GM23248 (cell line): ENCODE measurements at regions not wholly inside any gene's neighbourhood (a gene's known extent, or its start where the extent isn't known, plus 50 kb on each side); places are given as distances from the start of the nearest gene placed in this dataset.

Source experiments
- EZH2 ChIP-seq: fragments of 200-600 bp; sonication (generic); IDR thresholded peaks from 2 replicates; pipeline ENCODE4 v1.6.1; 2018; ENCODE audit warnings: antibody characterized with exemption, mild to moderate bottlenecking; ENCODE audit not compliant: insufficient read depth, poor library complexity, severe bottlenecking
- EZH2phosphoT487 ChIP-seq: fragments of 200-600 bp; sonication (generic); IDR thresholded peaks from 2 replicates; pipeline ENCODE4 v1.6.1; 2018; ENCODE audit warnings: antibody characterized with exemption, moderate library complexity, mild to moderate bottlenecking, low read depth; ENCODE audit not compliant: insufficient read depth

DNA sequence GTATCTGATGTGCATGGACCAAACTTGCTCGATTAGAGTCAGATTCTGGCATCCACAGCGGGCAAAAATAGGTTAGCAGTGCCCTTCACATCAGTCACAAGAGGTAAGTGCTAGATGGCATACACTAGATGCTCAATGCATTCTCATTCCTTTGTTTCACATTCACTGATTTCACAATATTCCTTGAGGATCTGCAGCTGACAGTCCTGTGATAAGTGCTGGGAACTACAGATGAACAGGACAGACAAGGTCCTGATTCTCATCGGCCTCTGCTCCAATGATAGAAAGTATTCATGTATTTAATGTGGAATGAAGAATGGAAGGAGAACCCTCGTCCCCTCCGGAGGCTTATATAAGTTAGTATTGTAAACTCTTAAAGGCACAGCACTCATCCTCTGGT lies 96.8 kb upstream of the SERPINE2 start:
- TF ChIP-seq EZH2 (no peak), EZH2phosphoT487 (no peak)
